Fibroblast of lung (primary cell): ENCODE measurements at regions not wholly inside any gene's neighbourhood (a gene's known extent, or its start where the extent isn't known, plus 50 kb on each side); places are given as distances from the start of the nearest gene placed in this dataset.

ENCODE experiments used
- DNase-seq, 2 donors: peaks; one replicate each; pipeline versions ENCODE4 v3.0.0 to v3.0.0-alpha.2; 2010; ENCODE audit warnings: low read depth in 2 of 2
- H2AFZ ChIP-seq: 2 replicates; pipeline ENCODE4 v1.5.1; 2012; ENCODE audit warnings: low read length, control low read depth, inconsistent platforms
- H3K27ac ChIP-seq: 2 replicates; pipeline ENCODE4 v1.5.1; 2011; ENCODE audit warnings: low read length, control low read depth; ENCODE audit not compliant: insufficient read depth
- H3K27me3 ChIP-seq: 2 replicates; pipeline ENCODE4 v1.5.1; 2011; ENCODE audit warnings: mild to moderate bottlenecking, low read length; ENCODE audit not compliant: control insufficient read depth, insufficient read depth
- H3K36me3 ChIP-seq: 2 replicates; pipeline ENCODE4 v1.5.1; 2011; ENCODE audit warnings: low read length; ENCODE audit not compliant: control insufficient read depth, insufficient read depth
- H3K4me1 ChIP-seq: 2 replicates; pipeline ENCODE4 v1.5.1; 2011; ENCODE audit warnings: low read length; ENCODE audit not compliant: control insufficient read depth, insufficient read depth; ENCODE audit errors: extremely low read depth
- H3K4me2 ChIP-seq: 2 replicates; pipeline ENCODE4 v1.5.1; 2011; ENCODE audit warnings: low read length, control low read depth; ENCODE audit not compliant: insufficient read depth; ENCODE audit errors: extremely low read depth
- H3K4me3 ChIP-seq, 4 experiments: fragments of 200-600 bp in 1 of 4; sonication (generic) in 1 of 4; replicated peaks in 1 of 4; 2 replicates each; pipeline ENCODE4 v1.5.1; 2011 to 2016; ENCODE audit warnings: low read length in 4 of 4, low read depth in 3 of 4, mild to moderate bottlenecking in 3 of 4, control low read depth in 2 of 4, inconsistent platforms in 1 of 4, mixed read lengths in 1 of 4; ENCODE audit not compliant: insufficient read depth in 1 of 4; ENCODE audit errors: control extremely low read depth in 1 of 4
- H3K79me2 ChIP-seq: 2 replicates; pipeline ENCODE4 v1.5.1; 2012; ENCODE audit warnings: mild to moderate bottlenecking, low read length, inconsistent platforms; ENCODE audit not compliant: control insufficient read depth, insufficient read depth
- H3K9ac ChIP-seq: 2 replicates; pipeline ENCODE4 v1.5.1; 2011; ENCODE audit warnings: mild to moderate bottlenecking, low read length, control low read depth; ENCODE audit not compliant: insufficient read depth
- H3K9me3 ChIP-seq: 2 replicates; pipeline ENCODE4 v1.5.1; 2012; ENCODE audit warnings: low read depth, low read length; ENCODE audit not compliant: control insufficient read depth, insufficient read depth
- H4K20me1 ChIP-seq: 2 replicates; pipeline ENCODE4 v1.5.1; 2011; ENCODE audit warnings: low read length; ENCODE audit not compliant: control insufficient read depth, insufficient read depth; ENCODE audit errors: extremely low read depth
- EZH2 ChIP-seq: IDR thresholded peaks from 2 replicates; pipeline ENCODE4 v1.5.1; 2012; ENCODE audit warnings: low read length, control low read depth, mild to moderate bottlenecking; ENCODE audit errors: missing control alignments
- TF ChIP-seq, protein P1 (sequence below), 2 donors: IDR thresholded peaks in 1 of 2; conservative IDR thresholded peaks in 1 of 2; 1 replicate in 1 of 2; 2 replicates in 1 of 2; pipeline ENCODE4 v1.5.1; 2011 to 2012; ENCODE audit warnings: low read length in 2 of 2, control low read depth in 1 of 2, inconsistent platforms in 1 of 2, low read depth in 1 of 2, mild to moderate bottlenecking in 1 of 2

DNA sequence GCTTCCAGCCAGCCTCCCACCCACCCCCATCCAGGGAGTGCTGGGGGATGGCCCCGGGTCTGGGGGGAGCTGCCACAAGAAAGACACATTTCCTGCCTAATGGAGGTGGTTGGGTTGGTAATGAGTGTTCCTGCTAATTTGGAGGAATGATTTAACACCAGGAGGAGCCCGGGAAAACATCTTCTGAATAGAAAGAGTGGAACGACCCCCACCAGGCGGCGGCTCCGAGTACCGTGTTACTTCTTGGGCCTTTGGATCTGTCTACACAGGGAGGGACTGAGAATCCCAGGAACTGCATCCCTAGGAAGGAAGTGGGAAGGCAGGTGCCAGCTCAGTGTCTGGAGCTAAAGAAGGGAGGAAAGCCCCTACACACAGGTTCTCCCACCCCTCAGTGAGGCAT is 64.6 kb downstream of the TSPAN17 start:
- Histone ChIP-seq H3K9ac (no peak overlapping the region), H3K4me1 (no peaks in the 10 kb centered on the region), H3K4me2 (no peak overlapping the region), H2AFZ (no peak overlapping the region), H3K27ac (no peak overlapping the region), H3K79me2 (no peaks in the 10 kb centered on the region), H3K36me3 (no peaks in the 10 kb centered on the region), H3K9me3 (no peaks in the 10 kb centered on the region), H3K27me3 (peaks cover 16% of the 10 kb centered on the region), H3K4me3 (no peak overlapping the region), H4K20me1 (no peaks in the 10 kb centered on the region)
- TF ChIP-seq, protein P1, sequence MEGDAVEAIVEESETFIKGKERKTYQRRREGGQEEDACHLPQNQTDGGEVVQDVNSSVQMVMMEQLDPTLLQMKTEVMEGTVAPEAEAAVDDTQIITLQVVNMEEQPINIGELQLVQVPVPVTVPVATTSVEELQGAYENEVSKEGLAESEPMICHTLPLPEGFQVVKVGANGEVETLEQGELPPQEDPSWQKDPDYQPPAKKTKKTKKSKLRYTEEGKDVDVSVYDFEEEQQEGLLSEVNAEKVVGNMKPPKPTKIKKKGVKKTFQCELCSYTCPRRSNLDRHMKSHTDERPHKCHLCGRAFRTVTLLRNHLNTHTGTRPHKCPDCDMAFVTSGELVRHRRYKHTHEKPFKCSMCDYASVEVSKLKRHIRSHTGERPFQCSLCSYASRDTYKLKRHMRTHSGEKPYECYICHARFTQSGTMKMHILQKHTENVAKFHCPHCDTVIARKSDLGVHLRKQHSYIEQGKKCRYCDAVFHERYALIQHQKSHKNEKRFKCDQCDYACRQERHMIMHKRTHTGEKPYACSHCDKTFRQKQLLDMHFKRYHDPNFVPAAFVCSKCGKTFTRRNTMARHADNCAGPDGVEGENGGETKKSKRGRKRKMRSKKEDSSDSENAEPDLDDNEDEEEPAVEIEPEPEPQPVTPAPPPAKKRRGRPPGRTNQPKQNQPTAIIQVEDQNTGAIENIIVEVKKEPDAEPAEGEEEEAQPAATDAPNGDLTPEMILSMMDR (conservative IDR thresholded peaks at IDR 0.05 in 1 of 2, IDR thresholded peaks at IDR 0.05 in 1 of 2; ENCODE audit: low read depth in 1 of 2, low read length in 2 of 2): no peak
- no peak for TF ChIP-seq EZH2
- no peak for DNase-seq

DNA sequence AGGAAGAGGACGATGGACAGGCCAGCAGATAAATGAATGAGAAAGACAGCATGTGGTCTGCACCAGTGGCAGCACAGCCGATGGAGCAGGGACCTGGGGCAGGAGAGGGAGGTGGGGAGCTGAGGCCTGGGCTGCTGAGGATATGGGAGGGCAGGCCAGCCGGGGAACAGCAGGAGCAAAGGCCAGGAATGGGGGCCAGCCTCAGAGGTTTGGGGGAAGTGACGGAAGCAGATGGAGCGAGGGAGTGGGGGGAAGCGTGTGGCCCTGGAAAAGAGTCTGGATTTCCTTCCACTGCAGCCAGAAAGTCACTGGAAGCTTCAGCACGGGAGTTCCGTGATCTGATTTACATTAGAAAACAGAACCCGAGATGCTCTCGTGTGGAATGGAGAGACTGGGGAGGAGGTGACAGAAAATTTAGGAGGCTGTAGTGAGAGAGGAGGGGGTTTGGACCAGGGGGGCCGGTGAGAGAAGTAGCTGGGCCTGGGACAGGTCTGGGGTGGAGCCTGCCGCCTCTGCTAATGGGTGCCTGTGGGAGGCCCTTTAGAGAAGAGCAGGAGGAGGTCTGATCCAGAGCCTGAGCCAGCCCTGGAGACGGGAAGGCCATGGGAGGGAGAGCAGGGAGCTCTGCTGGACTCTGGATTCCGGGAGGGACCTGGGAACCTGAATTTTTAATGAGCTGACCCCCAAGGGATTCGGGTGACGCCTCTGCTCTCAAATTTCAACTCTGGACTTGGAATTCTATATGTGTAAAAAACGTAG is 65.4 kb downstream of the TSPAN17 start:
- Histone ChIP-seq H3K9ac (no peak overlapping the region), H3K4me2 (no peak overlapping the region), H2AFZ (no peak overlapping the region), H4K20me1 (no peaks in the 10 kb centered on the region), H3K36me3 (no peaks in the 10 kb centered on the region), H3K27me3 (peaks cover 13% of the 10 kb centered on the region), H3K4me1 (no peaks in the 10 kb centered on the region), H3K9me3 (no peaks in the 10 kb centered on the region), H3K4me3 (no peak overlapping the region), H3K27ac (no peak overlapping the region), H3K79me2 (no peaks in the 10 kb centered on the region)
- TF ChIP-seq, protein P1 (conservative IDR thresholded peaks at IDR 0.05 in 1 of 2, IDR thresholded peaks at IDR 0.05 in 1 of 2; ENCODE audit: low read depth in 1 of 2, low read length in 2 of 2): no peak
- TF ChIP-seq EZH2: no peak
- no peak for DNase-seq

DNA sequence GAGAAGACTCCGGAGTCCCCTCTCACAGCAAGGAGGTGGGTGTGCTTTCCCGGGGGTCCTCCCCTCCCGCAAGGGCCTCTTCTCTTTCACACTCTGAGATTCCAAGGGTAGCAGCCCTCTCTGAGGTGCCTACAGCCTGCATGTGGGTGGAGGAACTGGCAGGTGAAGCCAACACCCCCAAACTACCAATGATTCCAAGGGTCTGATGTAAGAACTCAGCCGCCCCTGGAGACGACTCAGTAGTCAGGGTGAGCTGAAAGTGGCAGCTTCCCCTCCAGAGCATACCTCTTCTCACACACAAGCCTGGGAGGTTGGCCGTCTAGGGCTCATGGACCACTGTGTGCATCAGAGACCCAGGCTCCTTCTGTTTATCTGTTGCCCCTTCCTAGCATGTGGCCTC is 66.1 kb downstream of the TSPAN17 start:
- Histone ChIP-seq H3K9me3 (no peaks in the 10 kb centered on the region), H3K4me3 (no peak overlapping the region), H3K36me3 (no peaks in the 10 kb centered on the region), H3K79me2 (no peaks in the 10 kb centered on the region), H3K27me3 (peaks cover 12% of the 10 kb centered on the region), H3K27ac (no peak overlapping the region), H4K20me1 (no peaks in the 10 kb centered on the region), H3K4me1 (no peaks in the 10 kb centered on the region), H2AFZ (no peak overlapping the region), H3K9ac (no peak overlapping the region), H3K4me2 (no peak overlapping the region)
- no peak for TF ChIP-seq EZH2
- TF ChIP-seq, protein P1 (conservative IDR thresholded peaks at IDR 0.05 in 1 of 2, IDR thresholded peaks at IDR 0.05 in 1 of 2; ENCODE audit: low read depth in 1 of 2, low read length in 2 of 2): no peak
- DNase-seq: no peak
